Neural cell (in vitro differentiated cells): ENCODE measurements at regions not wholly inside any gene's neighbourhood (a gene's known extent, or its start where the extent isn't known, plus 50 kb on each side); places are given as distances from the start of the nearest gene placed in this dataset.

Experiments
- H2AFZ ChIP-seq: fragments of 200-600, 300-800 bp; sonication (generic), shearing (Covaris generic); 2 replicates; pipeline ENCODE4 v1.6.0; 2014; ENCODE audit warnings: low read depth, mild to moderate bottlenecking, antibody characterized with exemption, low read length, moderate library complexity
- H3F3A ChIP-seq: fragments of 200-600 bp; shearing (Covaris generic); 2 replicates; pipeline ENCODE4 v1.6.1; 2016; ENCODE audit warnings: mild to moderate bottlenecking, moderate library complexity, mixed read lengths, antibody characterized with exemption, low read length; ENCODE audit not compliant: insufficient read depth, poor library complexity, severe bottlenecking
- H3K27ac ChIP-seq: fragments of 200-600, 300-800 bp; sonication (generic), shearing (Covaris generic); 2 replicates; pipeline ENCODE4 v1.5.1; 2014; ENCODE audit warnings: mild to moderate bottlenecking, low read length, moderate library complexity
- H3K27me3 ChIP-seq: fragments of 300-800, 200-600 bp; sonication (generic), shearing (Covaris generic); 2 replicates; pipeline ENCODE4 v1.6.0; 2014; ENCODE audit warnings: mild to moderate bottlenecking, low read depth, low read length, moderate library complexity; ENCODE audit not compliant: insufficient read depth
- H3K36me3 ChIP-seq: fragments of 300-800, 200-600 bp; sonication (generic), shearing (Covaris generic); 2 replicates; pipeline ENCODE4 v1.5.1; 2014; ENCODE audit warnings: mild to moderate bottlenecking, antibody characterized with exemption, low read length, moderate library complexity; ENCODE audit not compliant: insufficient read depth
- H3K4me2 ChIP-seq: fragments of 300-800, 200-600 bp; sonication (generic), shearing (Covaris generic); 2 replicates; pipeline ENCODE4 v1.6.0; 2014; ENCODE audit warnings: mild to moderate bottlenecking, low read length
- H3K4me3 ChIP-seq: fragments of 300-800, 200-600 bp; sonication (generic), shearing (Covaris generic); 2 replicates; pipeline ENCODE4 v1.5.1; 2014; ENCODE audit warnings: mild to moderate bottlenecking, low read length, moderate library complexity
- H3K79me2 ChIP-seq: fragments of 200-600 bp; shearing (Covaris generic); replicated peaks from 2 replicates; pipeline ENCODE4 v1.6.0; 2014; ENCODE audit warnings: mild to moderate bottlenecking, low read length, moderate library complexity; ENCODE audit not compliant: insufficient read depth
- H3K9ac ChIP-seq: fragments of 300-800, 200-600 bp; sonication (generic), shearing (Covaris generic); 2 replicates; pipeline ENCODE4 v1.6.1; 2016; ENCODE audit warnings: mild to moderate bottlenecking, low read length, mixed read lengths
- H3K9me2 ChIP-seq: fragments of 200-600 bp; shearing (Covaris generic); 2 replicates; pipeline ENCODE4 v1.6.1; 2016; ENCODE audit warnings: mild to moderate bottlenecking, low read length, mixed read lengths; ENCODE audit not compliant: insufficient read depth
- H3K9me3 ChIP-seq: fragments of 200-600, 300-800 bp; sonication (generic), shearing (Covaris generic); 2 replicates; pipeline ENCODE4 v1.6.1; 2016; ENCODE audit warnings: mild to moderate bottlenecking, mixed run types, low read length, moderate library complexity, mixed read lengths
- H4K20me1 ChIP-seq: fragments of 200-600 bp; shearing (Covaris generic); 2 replicates; pipeline ENCODE4 v1.6.1; 2016; ENCODE audit warnings: mild to moderate bottlenecking, mixed run types; ENCODE audit not compliant: insufficient read depth
- EP300 ChIP-seq: fragments of 450-650 bp; conservative IDR thresholded peaks from 2 replicates; pipeline ENCODE4 v1.6.1; 2014; ENCODE audit warnings: antibody characterized with exemption, mild to moderate bottlenecking, moderate library complexity; ENCODE audit not compliant: poor library complexity, severe bottlenecking
- EZH2 ChIP-seq: fragments of 200-600, 300-800 bp; shearing (Covaris generic), sonication (generic); IDR thresholded peaks from 2 replicates; pipeline ENCODE4 v1.6.1; 2014; ENCODE audit warnings: antibody characterized with exemption, low read length, borderline replicate concordance, mild to moderate bottlenecking; ENCODE audit not compliant: insufficient read depth, poor library complexity, severe bottlenecking
- MXI1 ChIP-seq: fragments of 450-650 bp; conservative IDR thresholded peaks from 2 replicates; pipeline ENCODE4 v1.6.1; 2014; ENCODE audit warnings: antibody characterized with exemption, mild to moderate bottlenecking; ENCODE audit not compliant: poor library complexity, severe bottlenecking
- POLR2AphosphoS5 ChIP-seq: IDR thresholded peaks from 2 replicates; pipeline ENCODE4 v1.6.1; 2012
- RAD21 ChIP-seq: fragments of 450-650 bp; conservative IDR thresholded peaks from 2 replicates; pipeline ENCODE4 v1.6.1; 2014; ENCODE audit warnings: antibody characterized with exemption, mild to moderate bottlenecking, moderate library complexity
- SMC3 ChIP-seq: fragments of 450-650 bp; conservative IDR thresholded peaks from 2 replicates; pipeline ENCODE4 v1.6.1; 2014; ENCODE audit warnings: antibody characterized with exemption, mild to moderate bottlenecking, moderate library complexity; ENCODE audit not compliant: poor library complexity
- TAF1 ChIP-seq: IDR thresholded peaks from 2 replicates; pipeline ENCODE4 v1.6.1; 2012; ENCODE audit warnings: low read depth
- TF ChIP-seq, protein P1 (sequence below): fragments of 450-650 bp; IDR thresholded peaks from 2 replicates; pipeline ENCODE4 v1.5.1; 2014; ENCODE audit warnings: antibody characterized with exemption, mild to moderate bottlenecking, moderate library complexity; ENCODE audit not compliant: poor library complexity, severe bottlenecking
- TF ChIP-seq, protein P2 (sequence below): IDR thresholded peaks from 2 replicates; pipeline ENCODE4 v1.6.1; 2012; ENCODE audit warnings: borderline replicate concordance

DNA sequence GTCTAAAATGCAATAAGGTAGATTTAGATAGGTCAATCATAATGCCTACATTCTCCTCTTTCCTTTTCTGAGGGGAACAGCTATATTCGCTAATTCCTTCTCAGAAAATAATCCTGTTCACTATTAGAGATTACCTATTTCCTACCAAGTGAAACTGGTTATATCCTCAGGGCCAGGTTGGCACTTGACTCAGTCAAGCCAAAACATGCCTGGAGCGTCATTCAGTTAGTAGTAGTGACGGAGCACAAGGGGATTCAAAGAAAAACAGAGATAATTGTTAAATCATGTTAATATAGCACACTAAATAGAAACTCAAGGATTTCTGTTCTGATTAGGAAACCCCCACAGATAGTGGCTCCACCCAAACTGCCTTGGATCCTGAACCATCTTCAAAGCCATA lies 515.4 kb upstream of the PTPRD start:
- Histone ChIP-seq H3K27ac (no peak overlapping the region), H3K27me3 (no peaks in the 10 kb centered on the region), H3K9me3 (no peaks in the 10 kb centered on the region), H2AFZ (no peak overlapping the region), H3K9ac (no peak overlapping the region), H3F3A (no peaks in the 10 kb centered on the region), H4K20me1 (no peaks in the 10 kb centered on the region), H3K4me2 (no peak overlapping the region), H3K4me3 (no peak overlapping the region), H3K9me2 (no peaks in the 10 kb centered on the region), H3K36me3 (no peaks in the 10 kb centered on the region), H3K79me2 (no peaks in the 10 kb centered on the region)
- TF ChIP-seq RAD21, result no peak
- TF ChIP-seq, protein P1, sequence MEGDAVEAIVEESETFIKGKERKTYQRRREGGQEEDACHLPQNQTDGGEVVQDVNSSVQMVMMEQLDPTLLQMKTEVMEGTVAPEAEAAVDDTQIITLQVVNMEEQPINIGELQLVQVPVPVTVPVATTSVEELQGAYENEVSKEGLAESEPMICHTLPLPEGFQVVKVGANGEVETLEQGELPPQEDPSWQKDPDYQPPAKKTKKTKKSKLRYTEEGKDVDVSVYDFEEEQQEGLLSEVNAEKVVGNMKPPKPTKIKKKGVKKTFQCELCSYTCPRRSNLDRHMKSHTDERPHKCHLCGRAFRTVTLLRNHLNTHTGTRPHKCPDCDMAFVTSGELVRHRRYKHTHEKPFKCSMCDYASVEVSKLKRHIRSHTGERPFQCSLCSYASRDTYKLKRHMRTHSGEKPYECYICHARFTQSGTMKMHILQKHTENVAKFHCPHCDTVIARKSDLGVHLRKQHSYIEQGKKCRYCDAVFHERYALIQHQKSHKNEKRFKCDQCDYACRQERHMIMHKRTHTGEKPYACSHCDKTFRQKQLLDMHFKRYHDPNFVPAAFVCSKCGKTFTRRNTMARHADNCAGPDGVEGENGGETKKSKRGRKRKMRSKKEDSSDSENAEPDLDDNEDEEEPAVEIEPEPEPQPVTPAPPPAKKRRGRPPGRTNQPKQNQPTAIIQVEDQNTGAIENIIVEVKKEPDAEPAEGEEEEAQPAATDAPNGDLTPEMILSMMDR, result no peak
- no peak for TF ChIP-seq EZH2
- TF ChIP-seq POLR2AphosphoS5, result no peak
- TF ChIP-seq, protein P2, sequence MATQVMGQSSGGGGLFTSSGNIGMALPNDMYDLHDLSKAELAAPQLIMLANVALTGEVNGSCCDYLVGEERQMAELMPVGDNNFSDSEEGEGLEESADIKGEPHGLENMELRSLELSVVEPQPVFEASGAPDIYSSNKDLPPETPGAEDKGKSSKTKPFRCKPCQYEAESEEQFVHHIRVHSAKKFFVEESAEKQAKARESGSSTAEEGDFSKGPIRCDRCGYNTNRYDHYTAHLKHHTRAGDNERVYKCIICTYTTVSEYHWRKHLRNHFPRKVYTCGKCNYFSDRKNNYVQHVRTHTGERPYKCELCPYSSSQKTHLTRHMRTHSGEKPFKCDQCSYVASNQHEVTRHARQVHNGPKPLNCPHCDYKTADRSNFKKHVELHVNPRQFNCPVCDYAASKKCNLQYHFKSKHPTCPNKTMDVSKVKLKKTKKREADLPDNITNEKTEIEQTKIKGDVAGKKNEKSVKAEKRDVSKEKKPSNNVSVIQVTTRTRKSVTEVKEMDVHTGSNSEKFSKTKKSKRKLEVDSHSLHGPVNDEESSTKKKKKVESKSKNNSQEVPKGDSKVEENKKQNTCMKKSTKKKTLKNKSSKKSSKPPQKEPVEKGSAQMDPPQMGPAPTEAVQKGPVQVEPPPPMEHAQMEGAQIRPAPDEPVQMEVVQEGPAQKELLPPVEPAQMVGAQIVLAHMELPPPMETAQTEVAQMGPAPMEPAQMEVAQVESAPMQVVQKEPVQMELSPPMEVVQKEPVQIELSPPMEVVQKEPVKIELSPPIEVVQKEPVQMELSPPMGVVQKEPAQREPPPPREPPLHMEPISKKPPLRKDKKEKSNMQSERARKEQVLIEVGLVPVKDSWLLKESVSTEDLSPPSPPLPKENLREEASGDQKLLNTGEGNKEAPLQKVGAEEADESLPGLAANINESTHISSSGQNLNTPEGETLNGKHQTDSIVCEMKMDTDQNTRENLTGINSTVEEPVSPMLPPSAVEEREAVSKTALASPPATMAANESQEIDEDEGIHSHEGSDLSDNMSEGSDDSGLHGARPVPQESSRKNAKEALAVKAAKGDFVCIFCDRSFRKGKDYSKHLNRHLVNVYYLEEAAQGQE, result no peak
- TF ChIP-seq TAF1, result no peak
- no peak for TF ChIP-seq EP300

DNA sequence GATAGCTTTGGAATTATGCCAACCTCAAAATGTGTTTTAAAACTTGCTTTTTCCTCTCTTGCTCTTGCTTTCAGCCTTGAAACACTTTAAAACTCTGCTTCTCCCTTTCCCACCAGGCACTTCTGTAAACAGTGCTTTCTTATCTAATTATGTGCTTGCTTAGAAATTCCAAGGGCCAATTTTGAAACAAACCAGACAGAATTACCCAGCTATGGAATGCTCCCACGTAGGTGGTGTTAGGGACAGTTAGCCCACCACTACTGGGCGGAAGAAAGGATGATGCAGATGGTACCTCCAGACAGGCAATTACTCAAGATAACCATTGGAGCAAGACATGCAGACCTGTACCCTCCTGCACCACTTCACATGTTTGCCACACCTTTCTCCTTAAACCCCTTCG lies 523.0 kb upstream of the PTPRD start:
- Histone ChIP-seq H3K36me3 (no peaks in the 10 kb centered on the region), H2AFZ (no peak overlapping the region), H3K9me3 (no peaks in the 10 kb centered on the region)

More for the DNA sequence above, 523.0 kb upstream of the PTPRD start:
- Histone ChIP-seq H3K4me2 (no peak overlapping the region), H3K79me2 (no peaks in the 10 kb centered on the region), H3K9ac (no peak overlapping the region), H3K4me3 (no peak overlapping the region), H3K27me3 (no peaks in the 10 kb centered on the region), H4K20me1 (no peaks in the 10 kb centered on the region), H3F3A (no peaks in the 10 kb centered on the region), H3K9me2 (no peaks in the 10 kb centered on the region), H3K27ac (no peak overlapping the region)
- no peak for TF ChIP-seq POLR2AphosphoS5
- TF ChIP-seq, protein P1, result no peak
- TF ChIP-seq MXI1, result no peak
- no peak for TF ChIP-seq RAD21
- no peak for TF ChIP-seq TAF1
- TF ChIP-seq EZH2, result no peak
- TF ChIP-seq SMC3, result no peak
- no peak for TF ChIP-seq EP300
- TF ChIP-seq, protein P2, result no peak
